Ovary (tissue), 3 donors: ENCODE measurements at regions not wholly inside any gene's neighbourhood (a gene's known extent, or its start where the extent isn't known, plus 50 kb on each side); places are given as distances from the start of the nearest gene placed in this dataset.

Source experiments
- EP300 ChIP-seq: sonication (generic); formaldehyde crosslinking; IDR thresholded peaks from one replicate; pipeline ENCODE4 v1.6.1; 2017; ENCODE audit warnings: antibody characterized with exemption
- POLR2A ChIP-seq: fragments of 450-650 bp; IDR thresholded peaks from one replicate; pipeline ENCODE4 v1.6.1; 2017; ENCODE audit warnings: antibody characterized with exemption, mild to moderate bottlenecking, moderate library complexity
- TF ChIP-seq, protein P1 (sequence below), 3 donors: fragments of 450-650 bp in 2 of 3; fragments of 200-600 bp in 1 of 3; IDR thresholded peaks; one replicate each; pipeline versions ENCODE4 v1.5.1 to v1.8.0; 2016 to 2022; ENCODE audit warnings: antibody characterized with exemption in 3 of 3, mild to moderate bottlenecking in 1 of 3
- donor health status: DM: no; HTN: no; CAD: no.

DNA sequence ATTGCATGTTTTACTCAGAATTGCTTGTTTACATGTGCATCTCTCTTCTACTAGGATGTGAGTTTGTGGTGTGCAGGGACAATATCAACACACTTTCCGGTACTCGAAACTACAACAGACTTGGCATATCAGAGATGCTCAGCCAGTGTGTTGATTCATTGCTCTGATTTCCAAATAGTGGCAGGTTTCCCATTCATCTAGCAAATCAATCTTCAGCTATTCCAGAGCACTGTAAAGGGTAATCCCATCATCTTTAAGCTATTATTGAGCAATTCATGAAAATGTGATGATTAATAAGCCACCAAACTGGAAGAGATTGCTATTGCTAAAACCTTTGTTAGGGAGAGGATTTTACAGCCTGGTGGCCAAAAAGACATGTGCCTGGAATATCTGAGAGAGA is 574.2 kb upstream of the CPEB2 start:
- TF ChIP-seq, protein P1, sequence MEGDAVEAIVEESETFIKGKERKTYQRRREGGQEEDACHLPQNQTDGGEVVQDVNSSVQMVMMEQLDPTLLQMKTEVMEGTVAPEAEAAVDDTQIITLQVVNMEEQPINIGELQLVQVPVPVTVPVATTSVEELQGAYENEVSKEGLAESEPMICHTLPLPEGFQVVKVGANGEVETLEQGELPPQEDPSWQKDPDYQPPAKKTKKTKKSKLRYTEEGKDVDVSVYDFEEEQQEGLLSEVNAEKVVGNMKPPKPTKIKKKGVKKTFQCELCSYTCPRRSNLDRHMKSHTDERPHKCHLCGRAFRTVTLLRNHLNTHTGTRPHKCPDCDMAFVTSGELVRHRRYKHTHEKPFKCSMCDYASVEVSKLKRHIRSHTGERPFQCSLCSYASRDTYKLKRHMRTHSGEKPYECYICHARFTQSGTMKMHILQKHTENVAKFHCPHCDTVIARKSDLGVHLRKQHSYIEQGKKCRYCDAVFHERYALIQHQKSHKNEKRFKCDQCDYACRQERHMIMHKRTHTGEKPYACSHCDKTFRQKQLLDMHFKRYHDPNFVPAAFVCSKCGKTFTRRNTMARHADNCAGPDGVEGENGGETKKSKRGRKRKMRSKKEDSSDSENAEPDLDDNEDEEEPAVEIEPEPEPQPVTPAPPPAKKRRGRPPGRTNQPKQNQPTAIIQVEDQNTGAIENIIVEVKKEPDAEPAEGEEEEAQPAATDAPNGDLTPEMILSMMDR (IDR thresholded peaks at IDR 0.05), result no peak
- TF ChIP-seq POLR2A, result no peak
- TF ChIP-seq EP300, result no peak
